Myocyte (in vitro differentiated cells): ENCODE measurements at regions not wholly inside any gene's neighbourhood (a gene's known extent, or its start where the extent isn't known, plus 50 kb on each side); places are given as distances from the start of the nearest gene placed in this dataset.

Experiments
- DNase-seq: peaks from one replicate; pipeline ENCODE4 v3.0.0-alpha.2; 2012; ENCODE audit warnings: low read depth

DNA sequence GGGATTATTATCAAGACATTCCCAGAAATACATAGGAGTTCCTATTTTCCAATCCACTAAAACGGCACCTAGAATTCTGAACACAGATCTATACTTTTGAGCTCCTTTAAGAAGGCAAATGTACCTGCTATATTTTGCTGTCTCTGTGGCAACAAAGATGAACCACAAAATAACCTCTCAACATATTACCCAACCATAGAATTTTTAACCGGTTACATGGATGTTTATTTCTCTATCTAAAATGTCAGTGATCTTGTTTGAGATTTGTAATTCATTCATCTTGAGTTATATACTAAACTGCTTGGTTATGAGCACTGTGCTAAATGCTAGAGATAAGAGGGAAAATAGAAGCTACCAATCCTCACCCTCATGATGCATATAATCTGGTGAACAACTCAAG lies 117.5 kb upstream of the HMGCLL1 start:
- no peak for DNase-seq

DNA sequence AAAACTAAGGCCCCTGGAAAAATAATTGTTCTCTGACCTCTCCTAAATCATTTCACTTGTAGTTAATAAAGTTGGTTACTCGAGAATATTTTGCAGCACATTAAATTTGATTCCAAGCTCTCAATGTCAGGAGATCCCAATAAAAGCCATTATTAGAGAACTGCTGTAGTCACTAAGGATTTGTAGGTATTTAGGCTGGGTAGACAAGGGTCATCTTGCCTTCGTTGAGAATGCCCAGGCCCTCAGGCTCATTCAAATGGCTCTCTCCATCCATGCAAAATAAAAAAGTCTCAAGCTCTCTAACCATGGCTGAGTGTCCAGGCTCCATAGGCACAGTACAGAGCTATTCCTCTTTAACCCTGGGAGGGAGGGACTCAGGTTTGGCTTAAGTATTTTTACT lies 117.0 kb upstream of the HMGCLL1 start:
- no peak for DNase-seq

DNA sequence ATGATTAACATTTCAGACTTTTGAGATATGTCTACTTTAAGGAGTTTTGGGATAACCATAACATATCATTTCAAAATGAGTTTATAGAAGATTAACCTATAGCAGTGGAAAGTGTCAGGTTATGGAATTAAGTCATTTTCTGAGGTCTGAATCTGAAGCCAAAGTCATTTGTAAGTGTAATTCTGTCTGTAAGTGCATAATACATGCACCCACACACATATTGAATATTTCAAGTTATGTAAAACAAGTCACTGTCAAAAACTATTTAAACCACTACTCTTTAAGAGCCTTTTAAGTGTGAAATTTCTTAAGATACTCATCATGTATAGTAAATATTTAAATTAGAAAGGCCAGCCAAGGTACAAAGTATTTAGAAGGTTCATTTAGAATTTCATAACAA lies 115.8 kb upstream of the HMGCLL1 start:
- DNase-seq: no peak

DNA sequence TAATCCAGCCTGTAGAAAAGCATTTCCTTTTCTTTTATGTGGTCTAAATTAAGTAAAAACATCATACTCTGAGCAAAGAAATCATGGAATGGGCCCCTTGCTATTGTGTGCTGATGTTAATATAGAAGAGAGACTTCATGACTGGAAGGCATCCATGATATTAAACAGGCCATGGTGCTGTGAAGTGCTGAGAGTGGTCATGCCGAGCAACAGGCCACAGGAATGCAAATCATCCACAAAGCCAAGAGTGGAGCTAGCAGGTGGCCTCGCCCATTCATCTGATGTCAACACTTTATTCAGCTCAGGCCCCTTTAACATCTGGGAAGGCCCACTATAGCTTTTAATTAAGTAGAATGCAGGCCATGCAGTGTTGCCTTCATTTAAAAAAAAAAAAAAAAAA lies 115.2 kb upstream of the HMGCLL1 start:
- DNase-seq: peak; percentile 94

DNA sequence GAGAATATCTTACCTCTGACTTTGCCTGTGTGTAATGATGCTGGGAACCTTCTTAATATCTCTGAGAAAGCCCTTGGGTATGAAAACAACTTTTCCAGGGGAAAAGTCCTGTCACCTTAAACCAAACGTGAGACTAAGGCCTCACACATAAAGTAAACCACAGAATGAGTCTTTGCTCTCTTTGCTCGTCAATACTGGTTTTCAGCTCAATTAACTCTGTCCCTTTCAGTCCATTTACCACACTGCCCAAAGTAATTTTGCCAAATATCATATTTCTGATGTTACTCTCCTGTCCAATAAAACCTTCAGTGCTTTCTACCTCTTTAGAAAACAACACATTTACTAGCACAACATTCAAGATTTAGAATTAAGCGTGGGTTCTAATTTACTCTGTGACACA lies 100.5 kb upstream of the HMGCLL1 start:
- no peak for DNase-seq

DNA sequence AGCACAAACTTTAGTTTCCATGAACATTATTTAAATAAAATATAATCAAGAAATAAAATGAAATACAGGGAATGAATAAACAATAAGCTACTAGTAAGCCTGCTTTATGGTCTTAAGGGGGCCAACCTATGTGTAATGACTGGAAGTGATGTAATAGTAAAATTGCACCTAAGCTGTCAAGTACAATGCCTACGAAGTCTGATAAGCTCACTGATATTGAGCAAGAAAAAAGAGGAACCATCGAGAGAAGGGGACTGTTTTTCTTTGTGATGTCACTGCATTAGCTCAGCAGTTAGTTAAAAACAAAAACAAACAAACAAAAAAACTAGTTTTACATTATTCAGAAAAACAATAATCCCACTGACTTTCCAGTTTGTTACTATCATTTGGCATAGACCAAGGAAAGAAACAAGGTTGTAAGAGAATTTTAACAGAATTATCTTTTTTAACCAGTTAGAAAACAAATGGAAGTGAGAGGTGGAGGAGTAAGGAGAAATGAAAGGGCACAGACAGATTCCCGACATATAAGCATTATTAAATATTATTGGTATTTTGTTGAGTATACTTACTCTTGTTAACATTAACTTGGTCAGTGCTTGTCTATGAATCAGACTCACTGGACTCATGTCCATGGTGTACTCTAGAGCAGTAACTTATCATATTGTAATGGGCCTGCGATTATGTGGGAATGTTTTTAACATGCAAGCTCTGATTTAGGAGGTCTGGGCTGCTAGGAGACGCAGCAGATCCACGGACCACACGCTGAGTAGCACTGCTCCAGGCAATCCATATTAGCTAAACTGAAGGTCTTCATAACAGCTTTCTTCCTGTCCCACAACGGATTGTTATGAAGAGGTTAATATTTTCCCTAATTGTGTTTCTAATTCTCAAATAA lies 99.6 kb upstream of the HMGCLL1 start:
- DNase-seq: no peak

DNA sequence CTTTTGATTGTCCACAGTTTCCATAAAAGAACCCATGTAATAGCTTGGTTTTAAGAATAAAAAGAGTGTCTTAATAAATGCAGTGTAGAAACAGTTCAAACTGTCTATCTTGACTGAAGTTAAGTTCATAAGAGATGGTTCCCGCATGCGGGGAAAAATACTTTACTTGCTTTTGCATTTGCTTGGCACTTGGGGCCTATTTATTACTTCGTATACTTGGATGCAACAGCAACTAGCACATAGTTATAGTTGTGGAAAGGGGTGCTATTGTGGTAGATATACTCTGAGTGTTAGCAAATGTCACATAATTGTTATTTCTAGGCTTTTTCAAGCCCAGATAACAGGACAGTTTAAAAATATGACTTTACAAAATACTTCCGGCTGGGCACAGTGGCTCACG lies 97.7 kb upstream of the HMGCLL1 start:
- DNase-seq: no peak

DNA sequence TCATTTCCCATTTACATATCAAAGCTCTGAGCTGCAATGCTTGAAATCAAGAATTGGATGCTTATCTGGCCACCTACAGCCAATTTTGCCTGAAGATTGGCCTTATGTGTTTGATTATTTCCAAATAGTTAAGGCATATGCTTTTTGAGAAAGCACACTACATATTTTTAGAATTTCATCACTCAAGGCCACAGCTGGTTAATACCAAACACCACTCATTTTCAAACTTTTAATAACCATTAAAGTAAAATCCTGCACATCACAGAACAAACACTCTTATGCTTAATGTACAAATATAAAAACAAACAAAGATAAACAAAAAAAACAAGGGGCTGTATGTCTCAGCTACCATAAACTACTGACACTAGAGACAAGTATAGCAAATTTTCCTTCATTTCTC lies 96.9 kb upstream of the HMGCLL1 start:
- no peak for DNase-seq

DNA sequence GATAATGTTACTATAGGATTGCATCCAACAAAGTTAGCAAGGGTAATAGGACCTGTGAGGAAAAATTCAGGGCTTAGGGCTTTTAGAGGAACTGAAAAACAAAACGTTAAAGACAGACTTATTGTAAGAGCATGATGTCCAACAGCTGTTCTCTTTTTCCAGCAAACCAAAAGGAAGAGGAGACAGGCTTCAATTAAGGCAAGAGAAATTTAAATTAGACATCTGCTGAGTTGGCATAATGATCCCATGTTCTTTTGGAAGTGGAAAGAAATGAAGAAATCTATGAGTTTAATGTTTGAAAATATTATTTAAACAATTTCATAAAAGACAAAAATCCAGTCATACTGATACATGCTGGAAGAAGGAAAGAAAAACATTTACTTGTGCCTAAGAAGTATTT lies 95.7 kb upstream of the HMGCLL1 start:
- no peak for DNase-seq

DNA sequence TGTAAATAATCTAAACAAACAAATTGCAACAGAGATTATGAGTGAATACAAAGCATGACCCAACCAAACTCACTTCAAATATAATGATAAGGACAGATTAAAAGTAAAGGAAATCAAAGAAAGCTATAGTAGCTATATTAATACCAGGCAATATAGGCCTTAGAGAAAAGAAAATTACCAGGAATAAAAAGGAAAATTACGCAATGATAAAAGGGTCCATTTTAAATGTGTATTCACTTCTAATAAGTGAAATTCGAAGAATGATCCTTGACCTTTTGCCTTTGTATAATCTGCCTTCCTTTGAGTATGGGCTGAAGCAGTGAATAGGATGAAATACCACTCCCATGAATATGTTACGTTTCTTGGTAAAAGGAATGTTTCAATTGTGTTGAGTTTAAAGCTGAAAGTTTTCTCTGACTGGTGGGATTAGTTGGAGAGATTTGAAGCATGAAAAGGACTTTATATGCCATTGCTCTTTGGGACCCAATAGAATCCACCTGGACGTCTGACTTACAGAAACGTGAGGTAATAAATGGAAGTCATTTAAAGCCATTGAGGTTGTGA lies 91.9 kb upstream of the HMGCLL1 start:
- no peak for DNase-seq

DNA sequence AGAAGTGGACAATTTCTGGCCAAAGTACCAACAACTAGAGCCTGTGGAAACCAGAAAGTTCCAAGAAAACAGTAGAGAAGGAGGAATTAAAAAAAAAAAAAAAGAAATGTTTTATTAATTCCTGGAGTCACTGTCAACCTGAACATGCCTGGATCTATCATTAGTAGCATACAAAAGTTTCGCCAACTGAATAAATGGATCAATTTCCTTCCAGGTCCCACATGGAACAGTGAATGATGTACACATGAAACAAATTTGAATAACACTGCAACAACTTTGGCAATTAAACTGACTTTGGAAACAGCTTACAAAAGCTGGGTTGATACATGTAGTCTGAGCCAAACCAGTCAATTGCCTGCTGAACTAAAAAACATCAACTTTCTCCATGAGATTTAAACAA lies 90.0 kb upstream of the HMGCLL1 start:
- no peak for DNase-seq

DNA sequence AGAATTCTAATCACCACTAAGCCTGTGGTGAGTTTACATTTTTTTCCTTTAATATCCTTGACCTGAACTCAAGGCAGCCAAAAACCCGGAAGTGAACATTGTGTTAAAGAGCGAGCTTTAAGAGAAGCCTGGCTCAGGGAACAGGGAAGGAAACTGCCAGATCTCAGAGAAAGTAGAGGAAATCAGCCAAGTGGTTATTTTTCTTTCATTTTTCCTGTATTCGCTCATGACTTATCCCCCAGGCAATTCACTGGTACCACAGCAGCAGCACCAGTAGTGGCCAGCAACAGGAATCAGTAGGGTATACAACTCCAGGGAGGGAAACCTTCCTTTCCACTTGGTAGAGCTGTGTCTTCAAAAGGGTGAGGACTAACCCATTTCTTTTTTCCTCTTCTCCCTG lies 89.6 kb upstream of the HMGCLL1 start:
- DNase-seq: peak; percentile 3

DNA sequence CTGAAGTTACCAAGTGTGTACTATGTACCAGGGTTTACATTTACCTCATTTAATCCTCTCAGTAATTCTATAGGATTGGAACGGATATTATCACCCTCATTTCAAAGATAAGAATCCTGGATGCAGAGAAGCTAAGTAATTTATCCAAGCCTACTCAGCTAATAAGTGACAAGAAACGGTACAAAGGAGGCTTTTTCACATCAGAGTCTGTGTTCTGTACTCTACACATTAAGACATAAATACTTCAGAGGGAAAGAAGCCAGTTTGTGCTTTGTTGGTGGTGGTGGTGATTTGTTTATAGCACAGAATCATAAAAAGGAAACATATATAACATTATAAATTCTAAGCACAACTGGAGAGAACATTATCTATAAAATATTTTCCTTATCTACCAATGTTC lies 88.3 kb upstream of the HMGCLL1 start:
- DNase-seq: no peak

DNA sequence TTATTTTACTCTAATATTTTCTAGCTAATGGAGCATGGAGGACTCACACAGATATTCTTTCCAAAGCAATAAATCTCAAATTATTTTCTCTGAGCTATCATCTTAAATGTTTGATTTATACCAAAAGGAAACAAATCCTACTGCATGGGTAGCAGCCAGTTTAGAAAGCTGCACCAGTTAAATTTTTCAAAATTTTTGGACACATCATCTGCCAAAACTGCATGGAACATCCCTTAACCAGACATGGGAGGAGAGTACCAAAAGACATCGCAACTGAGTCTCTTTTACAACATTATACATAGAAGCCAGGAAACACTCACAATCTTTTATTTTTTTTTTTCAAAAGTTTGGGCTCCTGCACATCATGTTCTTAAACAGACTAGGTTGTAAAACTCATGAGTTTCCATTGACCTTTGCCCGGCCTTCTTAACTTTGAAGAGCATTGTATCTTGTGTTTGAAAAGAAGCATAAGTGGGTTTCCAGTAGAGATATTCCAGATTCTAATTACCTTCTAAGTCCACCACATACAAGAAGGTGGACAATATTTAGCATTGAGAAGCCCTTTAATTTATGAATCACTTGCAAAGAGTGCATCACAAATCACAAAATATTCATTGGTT lies 87.7 kb upstream of the HMGCLL1 start:
- DNase-seq: no peak

DNA sequence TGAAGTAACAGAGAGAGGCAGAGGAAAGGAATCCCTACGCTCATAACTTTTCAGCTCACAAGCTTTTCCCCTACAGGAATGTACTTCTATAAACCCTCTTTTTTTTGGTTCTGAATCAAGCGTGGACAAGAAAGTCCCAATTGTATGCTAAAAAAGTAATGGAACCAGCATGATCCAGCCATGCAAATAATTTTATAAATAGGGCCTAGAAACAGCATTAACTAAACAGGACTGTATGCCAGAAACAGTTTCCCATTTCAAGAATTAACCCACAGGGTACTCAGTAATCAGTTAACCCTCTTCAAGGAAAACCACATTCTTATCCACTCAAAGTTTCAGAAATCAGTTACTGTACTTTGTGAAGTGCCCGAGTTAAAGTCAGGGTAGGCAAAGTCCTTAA lies 87.0 kb upstream of the HMGCLL1 start:
- DNase-seq: no peak

DNA sequence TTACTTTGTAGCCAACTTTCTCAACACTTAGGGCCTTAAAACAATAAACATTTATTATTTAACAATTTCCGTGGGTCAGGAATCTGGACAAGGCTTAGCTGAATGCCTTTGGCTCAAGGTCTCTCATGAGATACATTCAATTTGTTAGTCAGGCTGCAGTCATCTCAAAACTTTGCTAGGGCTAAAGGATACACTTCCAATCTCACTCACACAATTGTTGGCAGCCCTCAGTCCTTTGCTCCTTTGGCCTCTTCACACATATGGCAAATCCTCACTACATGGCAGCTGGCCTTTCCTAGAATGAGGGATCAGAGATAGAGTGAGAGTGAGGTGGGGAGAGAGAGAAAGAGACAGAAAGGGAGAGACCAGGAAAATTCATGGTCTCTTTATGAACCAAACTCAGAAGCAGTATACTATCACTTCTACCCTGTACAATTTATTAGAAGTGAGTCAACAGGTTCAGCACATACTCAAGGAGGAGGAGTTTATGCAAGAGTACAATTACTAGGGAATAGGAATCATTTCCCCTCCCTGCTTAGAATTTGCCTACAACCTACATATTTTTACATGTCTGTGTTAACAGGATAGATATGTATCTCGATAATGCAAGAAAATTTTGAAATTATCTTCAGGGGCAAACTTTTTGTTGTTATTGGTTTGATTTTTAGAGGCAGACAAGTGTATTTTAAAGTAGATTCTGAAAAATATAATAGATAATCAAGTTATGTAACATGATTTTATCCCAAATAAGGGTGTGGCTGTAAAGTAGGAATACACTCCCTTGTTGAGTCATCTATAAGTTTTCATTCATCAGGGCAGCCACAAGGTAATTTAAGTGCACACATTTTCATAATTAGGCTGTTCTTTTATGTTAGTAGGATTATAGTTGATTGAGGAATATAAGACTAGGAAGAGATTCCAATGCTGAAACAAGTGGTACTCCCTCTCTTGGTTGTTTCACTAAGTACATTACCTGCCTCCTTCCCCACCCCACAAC lies 85.9 kb upstream of the HMGCLL1 start:
- peak; percentile 2 for DNase-seq

DNA sequence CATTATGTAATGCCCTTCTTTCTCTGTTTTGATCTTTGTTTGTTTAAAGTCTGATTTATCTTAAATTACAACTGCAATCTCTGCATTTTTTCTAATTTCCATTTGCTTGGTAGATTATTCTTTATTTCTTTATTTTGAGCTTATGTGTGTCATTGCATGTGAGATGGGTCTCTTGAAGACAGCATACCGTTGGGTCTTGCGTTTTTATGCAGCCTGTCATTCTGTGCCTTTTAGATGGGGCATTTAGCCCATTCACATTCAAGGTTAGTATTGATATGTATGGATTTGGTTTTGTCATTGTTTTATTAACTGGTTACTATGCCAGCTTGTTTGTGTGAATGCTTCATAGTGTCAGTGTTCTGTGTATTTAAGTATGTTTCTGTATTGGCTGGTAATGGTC lies 84.9 kb upstream of the HMGCLL1 start:
- no peak for DNase-seq

DNA sequence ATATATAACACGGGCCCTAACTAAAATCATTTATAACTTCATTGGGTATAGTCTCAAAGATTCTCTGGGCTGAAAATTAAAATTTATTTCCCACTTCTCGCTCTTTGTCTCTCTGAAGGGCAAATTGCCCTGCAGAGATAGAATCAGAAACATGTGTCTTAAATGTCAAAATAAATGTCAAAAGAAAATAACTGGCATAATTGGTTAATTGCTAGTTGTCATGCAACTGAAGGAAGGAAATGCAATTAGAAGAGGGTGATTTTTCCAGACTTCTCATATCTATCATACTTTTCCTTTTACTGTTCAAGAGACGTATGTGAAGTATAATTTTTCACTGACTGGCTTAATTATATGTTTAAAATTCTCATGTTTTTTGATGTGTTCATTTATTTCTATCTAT lies 80.3 kb upstream of the HMGCLL1 start:
- DNase-seq: no peak

DNA sequence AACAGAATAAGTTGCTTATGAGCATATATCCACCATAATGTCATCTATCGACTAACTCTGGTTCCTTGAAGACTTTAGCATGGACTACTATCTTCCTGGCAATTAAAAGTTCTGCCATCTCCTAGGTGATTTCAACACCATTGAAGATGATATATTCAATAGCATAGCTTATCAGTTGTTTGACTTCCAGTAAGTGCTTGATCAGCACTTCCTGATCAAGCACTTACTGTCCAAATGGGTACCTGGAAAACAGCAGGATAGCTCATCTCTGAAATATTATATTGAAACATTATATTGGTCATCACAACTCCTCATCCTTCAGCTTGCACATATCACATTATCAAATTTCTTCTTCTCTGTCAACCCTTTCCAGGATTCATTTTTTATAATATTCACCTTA lies 75.5 kb upstream of the HMGCLL1 start:
- no peak for DNase-seq

DNA sequence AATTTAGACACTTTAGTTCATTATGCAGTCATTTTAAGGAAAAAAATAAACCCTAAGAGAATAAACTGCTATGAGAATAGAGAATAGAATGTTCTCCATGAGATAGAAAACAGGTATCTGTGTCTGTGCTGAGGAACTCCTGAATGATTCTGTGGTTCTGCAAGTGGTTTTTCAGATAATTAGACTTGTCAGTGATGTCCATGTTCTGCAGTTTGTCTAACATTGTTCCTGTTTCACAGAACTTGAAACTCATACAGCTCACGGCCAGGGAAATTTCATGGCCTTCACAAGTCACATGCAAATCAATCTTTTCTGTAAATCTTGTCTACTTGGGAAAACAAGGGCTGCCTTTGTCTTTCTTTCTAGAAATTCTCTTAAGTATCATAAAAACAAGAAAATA lies 73.4 kb upstream of the HMGCLL1 start:
- no peak for DNase-seq

DNA sequence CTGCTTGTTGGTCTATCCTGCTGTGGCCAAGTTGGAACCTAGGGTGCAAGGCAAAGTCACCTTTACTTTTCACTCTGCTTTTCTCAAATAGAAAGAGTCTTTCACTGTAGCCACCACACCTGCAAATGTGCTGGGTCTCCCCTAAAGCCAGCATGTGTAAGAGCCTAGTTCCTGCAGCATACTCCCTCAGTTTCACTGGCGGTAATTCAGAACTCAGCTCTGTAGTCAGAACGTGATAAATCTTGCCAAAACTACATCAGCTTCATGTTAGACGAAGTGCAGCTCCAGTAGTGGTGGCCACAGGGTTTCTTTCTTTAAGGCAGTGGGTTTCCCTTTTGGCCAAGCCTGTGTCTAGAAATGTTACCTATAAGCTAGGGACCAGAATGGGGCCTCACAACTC lies 72.0 kb upstream of the HMGCLL1 start:
- no peak for DNase-seq

DNA sequence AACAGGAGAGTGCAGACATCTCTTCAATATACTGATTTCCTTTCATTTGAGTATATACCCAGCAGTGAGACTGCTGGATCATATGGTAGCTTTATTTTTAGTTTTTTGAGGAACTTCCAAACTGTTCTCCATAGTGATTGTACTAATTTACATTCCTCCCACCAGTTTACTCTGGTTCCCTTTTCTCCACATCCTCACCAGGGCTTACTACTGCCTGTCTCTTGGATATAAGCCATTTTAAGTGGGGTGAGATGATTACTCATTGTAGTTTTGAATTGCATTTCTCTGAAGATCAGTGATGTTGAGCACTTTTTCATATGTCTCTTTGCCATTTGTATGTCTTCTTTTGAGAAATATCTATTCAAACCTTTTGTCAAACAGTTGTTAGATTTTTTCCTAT lies 64.9 kb upstream of the HMGCLL1 start:
- DNase-seq: peak; percentile 8
